ENCODE measurements at regions not wholly inside any gene's neighbourhood (a gene's known extent, or its start where the extent isn't known, plus 50 kb on each side); places are given as distances from the start of the nearest gene placed in this dataset.

- Histone ChIP-seq H3K27me3 (ENCODE audit: insufficient read depth, low read length) (peaks cover 42% of the 10 kb centered on the region), H3K4me3 (ENCODE audit: low read length) (no peak overlapping the region), H3K4me1 (ENCODE audit: insufficient read depth, low read length) (peaks cover 8% of the 10 kb centered on the region; the same call in 1 of the 2 replicates), H3K9ac (ENCODE audit: low read depth, low read length) (no peak overlapping the region), H3K36me3 (ENCODE audit: insufficient read depth, low read depth, low read length) (no peaks in the 10 kb centered on the region), H3K27ac (ENCODE audit: low read length) (no peak overlapping the region), H3K9me3 (ENCODE audit: insufficient read depth, low read depth, low read length) (no peaks in the 10 kb centered on the region)
Measured at GRCh38 chr2:183292028-183292427, 167.8 kb downstream of the NUP35 start.

DNA sequence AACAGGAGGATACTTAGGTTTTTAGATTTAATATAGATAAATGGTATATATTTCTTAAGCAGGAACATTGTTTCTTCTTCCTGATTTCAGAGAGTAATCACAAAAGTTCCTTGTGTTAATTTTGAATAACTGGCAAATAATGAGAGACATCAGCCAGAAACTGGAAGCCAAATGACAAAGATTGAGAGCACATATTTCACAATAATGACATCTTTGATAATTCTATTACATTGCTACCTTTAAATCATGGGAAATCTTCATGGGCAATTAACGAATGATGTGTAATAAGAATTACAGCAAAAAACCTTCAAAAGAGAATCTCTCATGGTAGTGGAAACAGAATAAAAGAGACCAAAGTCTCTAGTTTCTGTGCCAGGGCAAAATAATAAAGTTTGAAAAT, 215.1 kb downstream of the NUP35 start:
- Histone ChIP-seq H3K4me1 (ENCODE audit: insufficient read depth, low read length) (no peaks in the 10 kb centered on the region), H3K4me3 (ENCODE audit: low read length) (no peak overlapping the region), H3K27me3 (ENCODE audit: insufficient read depth, low read length) (no peaks in the 10 kb centered on the region), H3K9ac (ENCODE audit: low read depth, low read length) (no peak overlapping the region), H3K36me3 (ENCODE audit: insufficient read depth, low read depth, low read length) (no peaks in the 10 kb centered on the region), H3K9me3 (ENCODE audit: insufficient read depth, low read depth, low read length) (no peaks in the 10 kb centered on the region), H3K27ac (ENCODE audit: low read length) (no peak overlapping the region)

GRCh38 chr2:183341057-183341456, 216.8 kb downstream of the NUP35 start:
- Histone ChIP-seq H3K27ac (ENCODE audit: low read length) (no peak overlapping the region), H3K27me3 (ENCODE audit: insufficient read depth, low read length) (no peaks in the 10 kb centered on the region), H3K9ac (ENCODE audit: low read depth, low read length) (no peak overlapping the region), H3K9me3 (ENCODE audit: insufficient read depth, low read depth, low read length) (no peaks in the 10 kb centered on the region), H3K4me3 (ENCODE audit: low read length) (no peak overlapping the region), H3K36me3 (ENCODE audit: insufficient read depth, low read depth, low read length) (no peaks in the 10 kb centered on the region), H3K4me1 (ENCODE audit: insufficient read depth, low read length) (no peaks in the 10 kb centered on the region)

- H3K4me3 ChIP-seq (ENCODE audit: low read length), result no peak overlapping the region
- H3K9me3 ChIP-seq (ENCODE audit: insufficient read depth, low read depth, low read length), result no peaks in the 10 kb centered on the region
- no peak overlapping the region for H3K27ac ChIP-seq (ENCODE audit: low read length)
- H3K4me1 ChIP-seq (ENCODE audit: insufficient read depth, low read length), result peaks cover 3% of the 10 kb centered on the region; the same call in 1 of the 2 replicates
- no peaks in the 10 kb centered on the region for H3K27me3 ChIP-seq (ENCODE audit: insufficient read depth, low read length)
- no peak overlapping the region for H3K9ac ChIP-seq (ENCODE audit: low read depth, low read length)
- no peaks in the 10 kb centered on the region for H3K36me3 ChIP-seq (ENCODE audit: insufficient read depth, low read depth, low read length)
Measured at GRCh38 chr2:183347969-183348368, 223.7 kb downstream of the NUP35 start.

DNA sequence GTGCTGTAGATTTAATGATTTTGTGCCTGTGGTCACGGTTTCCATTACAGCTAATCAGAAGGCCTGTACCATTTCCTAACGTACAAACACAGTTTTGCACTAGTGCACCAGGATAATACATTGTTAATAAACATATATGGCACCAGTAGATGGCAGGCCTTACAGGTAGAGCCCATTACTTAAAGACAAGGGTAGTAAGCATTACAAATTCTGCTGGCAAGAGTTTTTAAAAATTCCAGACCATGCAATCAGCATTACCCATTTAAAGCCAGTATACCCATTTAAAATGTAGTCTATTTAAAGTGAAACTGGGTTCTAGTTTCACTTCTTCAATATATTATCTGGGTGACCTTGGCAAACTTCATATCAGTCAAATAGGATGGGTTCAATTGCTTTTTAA, 224.2 kb downstream of the NUP35 start:
- Histone ChIP-seq H3K27me3 (ENCODE audit: insufficient read depth, low read length) (no peaks in the 10 kb centered on the region), H3K9ac (ENCODE audit: low read depth, low read length) (no peak overlapping the region), H3K36me3 (ENCODE audit: insufficient read depth, low read depth, low read length) (no peaks in the 10 kb centered on the region), H3K4me1 (ENCODE audit: insufficient read depth, low read length) (peaks cover 3% of the 10 kb centered on the region; the same call in 1 of the 2 replicates), H3K9me3 (ENCODE audit: insufficient read depth, low read depth, low read length) (no peaks in the 10 kb centered on the region), H3K27ac (ENCODE audit: low read length) (no peak overlapping the region), H3K4me3 (ENCODE audit: low read length) (no peak overlapping the region)

DNA sequence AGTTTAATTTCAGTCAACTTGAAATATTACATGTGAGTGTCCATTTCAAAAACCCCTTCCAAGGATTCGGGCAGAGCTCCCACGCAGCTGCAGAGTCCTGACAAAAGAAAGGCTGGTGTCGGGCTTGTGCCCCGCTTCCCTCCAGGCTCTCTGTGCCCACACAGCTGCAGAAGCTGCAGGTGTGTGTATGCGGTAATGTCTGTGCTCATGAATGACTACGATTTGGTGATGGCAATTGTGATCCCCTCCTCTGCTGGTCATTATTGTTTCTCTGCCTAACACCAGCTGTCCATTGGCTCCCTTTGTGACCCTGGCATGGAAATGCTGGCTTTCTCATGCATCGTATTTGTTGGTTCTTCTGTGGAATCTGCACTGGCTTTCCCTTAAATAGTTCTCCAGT, 224.8 kb downstream of the NUP35 start:
- Histone ChIP-seq H3K4me1 (ENCODE audit: insufficient read depth, low read length) (peaks cover 3% of the 10 kb centered on the region; the same call in 1 of the 2 replicates), H3K9me3 (ENCODE audit: insufficient read depth, low read depth, low read length) (no peaks in the 10 kb centered on the region), H3K36me3 (ENCODE audit: insufficient read depth, low read depth, low read length) (no peaks in the 10 kb centered on the region), H3K27ac (ENCODE audit: low read length) (no peak overlapping the region), H3K4me3 (ENCODE audit: low read length) (no peak overlapping the region), H3K27me3 (ENCODE audit: insufficient read depth, low read length) (no peaks in the 10 kb centered on the region), H3K9ac (ENCODE audit: low read depth, low read length) (no peak overlapping the region)

- no peak overlapping the region for H3K4me3 ChIP-seq (ENCODE audit: low read length)
- H3K36me3 ChIP-seq (ENCODE audit: insufficient read depth, low read depth, low read length), result no peaks in the 10 kb centered on the region
- no peaks in the 10 kb centered on the region for H3K9me3 ChIP-seq (ENCODE audit: insufficient read depth, low read depth, low read length)
- H3K4me1 ChIP-seq (ENCODE audit: insufficient read depth, low read length), result no peaks in the 10 kb centered on the region
- H3K9ac ChIP-seq (ENCODE audit: low read depth, low read length), result no peak overlapping the region
- H3K27ac ChIP-seq (ENCODE audit: low read length), result no peak overlapping the region
- H3K27me3 ChIP-seq (ENCODE audit: insufficient read depth, low read length), result no peaks in the 10 kb centered on the region
Measured at GRCh38 chr2:183359867-183360266, 235.6 kb downstream of the NUP35 start.

DNA sequence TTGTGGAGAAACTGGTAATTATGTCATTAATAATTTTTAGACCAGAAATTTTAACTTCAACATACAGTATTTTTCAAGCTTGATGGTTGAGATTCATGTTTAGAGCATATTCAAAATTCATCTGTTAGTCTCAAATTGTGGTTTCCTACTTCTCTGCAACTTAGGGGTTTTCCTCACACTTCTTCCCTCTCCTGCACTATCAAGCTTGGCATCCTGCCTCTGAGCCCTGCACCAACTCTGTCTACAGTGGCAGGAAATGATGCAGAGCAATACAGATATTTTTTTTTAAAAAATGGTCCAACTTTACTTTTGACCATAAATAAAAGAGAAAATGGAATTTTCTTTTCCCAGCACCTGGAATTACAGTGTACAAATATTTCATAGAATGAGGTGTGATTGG, 247.3 kb downstream of the NUP35 start:
- H3K36me3 ChIP-seq (ENCODE audit: insufficient read depth, low read depth, low read length), result no peaks in the 10 kb centered on the region
- no peak overlapping the region for H3K4me3 ChIP-seq (ENCODE audit: low read length)
- H3K9ac ChIP-seq (ENCODE audit: low read depth, low read length), result no peak overlapping the region
- H3K4me1 ChIP-seq (ENCODE audit: insufficient read depth, low read length), result no peaks in the 10 kb centered on the region
- H3K9me3 ChIP-seq (ENCODE audit: insufficient read depth, low read depth, low read length), result no peaks in the 10 kb centered on the region
- H3K27ac ChIP-seq (ENCODE audit: low read length), result no peak overlapping the region
- H3K27me3 ChIP-seq (ENCODE audit: insufficient read depth, low read length), result no peaks in the 10 kb centered on the region

GRCh38 chr2:183375821-183376220, 251.6 kb downstream of the NUP35 start:
- no peak overlapping the region for H3K9ac ChIP-seq (ENCODE audit: low read depth, low read length)
- no peaks in the 10 kb centered on the region for H3K4me1 ChIP-seq (ENCODE audit: insufficient read depth, low read length)
- no peaks in the 10 kb centered on the region for H3K36me3 ChIP-seq (ENCODE audit: insufficient read depth, low read depth, low read length)
- H3K9me3 ChIP-seq (ENCODE audit: insufficient read depth, low read depth, low read length), result no peaks in the 10 kb centered on the region
- H3K4me3 ChIP-seq (ENCODE audit: low read length), result no peak overlapping the region
- H3K27ac ChIP-seq (ENCODE audit: low read length), result no peak overlapping the region
- no peaks in the 10 kb centered on the region for H3K27me3 ChIP-seq (ENCODE audit: insufficient read depth, low read length)

- no peak overlapping the region for H3K9ac ChIP-seq (ENCODE audit: low read depth, low read length)
- peaks cover 7% of the 10 kb centered on the region for H3K9me3 ChIP-seq (ENCODE audit: insufficient read depth, low read depth, low read length)
- no peaks in the 10 kb centered on the region for H3K4me1 ChIP-seq (ENCODE audit: insufficient read depth, low read length)
- no peak overlapping the region for H3K27ac ChIP-seq (ENCODE audit: low read length)
- H3K4me3 ChIP-seq (ENCODE audit: low read length), result no peak overlapping the region
- H3K27me3 ChIP-seq (ENCODE audit: insufficient read depth, low read length), result no peaks in the 10 kb centered on the region
- H3K36me3 ChIP-seq (ENCODE audit: insufficient read depth, low read depth, low read length), result no peaks in the 10 kb centered on the region
Measured at GRCh38 chr2:183383854-183384253, 259.6 kb downstream of the NUP35 start.

GRCh38 chr2:183389546-183390080, 265.4 kb downstream of the NUP35 start:
- Histone ChIP-seq H3K36me3 (ENCODE audit: insufficient read depth, low read depth, low read length) (no peaks in the 10 kb centered on the region), H3K27ac (ENCODE audit: low read length) (no peak overlapping the region), H3K27me3 (ENCODE audit: insufficient read depth, low read length) (no peaks in the 10 kb centered on the region), H3K9ac (ENCODE audit: low read depth, low read length) (no peak overlapping the region), H3K4me1 (ENCODE audit: insufficient read depth, low read length) (no peaks in the 10 kb centered on the region), H3K4me3 (ENCODE audit: low read length) (no peak overlapping the region), H3K9me3 (ENCODE audit: insufficient read depth, low read depth, low read length) (peaks cover 17% of the 10 kb centered on the region)

- Histone ChIP-seq H3K4me3 (ENCODE audit: low read length) (no peak overlapping the region), H3K9ac (ENCODE audit: low read depth, low read length) (no peak overlapping the region), H3K9me3 (ENCODE audit: insufficient read depth, low read depth, low read length) (peaks cover 21% of the 10 kb centered on the region), H3K4me1 (ENCODE audit: insufficient read depth, low read length) (no peaks in the 10 kb centered on the region), H3K27ac (ENCODE audit: low read length) (no peak overlapping the region), H3K27me3 (ENCODE audit: insufficient read depth, low read length) (no peaks in the 10 kb centered on the region), H3K36me3 (ENCODE audit: insufficient read depth, low read depth, low read length) (no peaks in the 10 kb centered on the region)
Measured at GRCh38 chr2:183390109-183390508, 265.9 kb downstream of the NUP35 start.
